Activated CD4-positive, alpha-beta T cell treated with anti-CD3 and anti-CD28 coated beads for 36 hours (primary cell): ENCODE measurements at regions not wholly inside any gene's neighbourhood (a gene's known extent, or its start where the extent isn't known, plus 50 kb on each side); places are given as distances from the start of the nearest gene placed in this dataset.
"Not testable (repeated sequence)": the region's sequence is repeated elsewhere in the genome, so short reads cannot be mapped to it uniquely, and the experiment has no call there.

Experiments
- ATAC-seq: fragments of 200-7000 bp; cut with Tn5 transposase; one replicate; pipeline ENCODE4 v1.10.0; 2021; ENCODE audit warnings: mild to moderate bottlenecking, moderate library complexity
- CTCF ChIA-PET: fragments of 350-600 bp; sonication (Branson Sonifier 250); formaldehyde crosslinking; loops from one replicate; lab custom pipeline; 2021; ENCODE audit warnings: antibody characterized with exemption; lab: Charles Lee
- POLR2A ChIA-PET: fragments of 350-600 bp; sonication (Branson Sonifier 250); formaldehyde crosslinking; loops from one replicate; lab custom pipeline; 2021; ENCODE audit warnings: antibody characterized with exemption, inconsistent platforms; lab: Charles Lee
- DNase-seq: peaks from one replicate; pipeline ENCODE4 v3.0.0-alpha.2; 2020
- H3K27ac Mint-ChIP-seq: one replicate; pipeline ENCODE4 v1.8.0; 2021; ENCODE audit warnings: mixed read lengths
- H3K27me3 Mint-ChIP-seq: one replicate; pipeline ENCODE4 v1.8.0; 2021; ENCODE audit warnings: mixed read lengths
- H3K36me3 Mint-ChIP-seq: one replicate; pipeline ENCODE4 v1.8.0; 2021; ENCODE audit warnings: low read depth, mixed read lengths
- H3K4me1 Mint-ChIP-seq: one replicate; pipeline ENCODE4 v1.8.0; 2021; ENCODE audit warnings: mixed read lengths
- H3K4me3 Mint-ChIP-seq: one replicate; pipeline ENCODE4 v1.8.0; 2021; ENCODE audit warnings: mild to moderate bottlenecking, moderate library complexity, mixed read lengths
- H3K9me3 Mint-ChIP-seq: one replicate; pipeline ENCODE4 v1.8.0; 2021; ENCODE audit warnings: low read depth, mixed read lengths
- intact Hi-C, 2 experiments: fragments of 100-400 bp; cut with DNase I in 1 of 2; cut with micrococcal nuclease in 1 of 2; formaldehyde crosslinking; loops; one replicate each; pipeline versions ENCODE4 v1.14.2 to v1.15.1; 2022 to 2024; cut with DNase I, micrococcal nuclease

DNA sequence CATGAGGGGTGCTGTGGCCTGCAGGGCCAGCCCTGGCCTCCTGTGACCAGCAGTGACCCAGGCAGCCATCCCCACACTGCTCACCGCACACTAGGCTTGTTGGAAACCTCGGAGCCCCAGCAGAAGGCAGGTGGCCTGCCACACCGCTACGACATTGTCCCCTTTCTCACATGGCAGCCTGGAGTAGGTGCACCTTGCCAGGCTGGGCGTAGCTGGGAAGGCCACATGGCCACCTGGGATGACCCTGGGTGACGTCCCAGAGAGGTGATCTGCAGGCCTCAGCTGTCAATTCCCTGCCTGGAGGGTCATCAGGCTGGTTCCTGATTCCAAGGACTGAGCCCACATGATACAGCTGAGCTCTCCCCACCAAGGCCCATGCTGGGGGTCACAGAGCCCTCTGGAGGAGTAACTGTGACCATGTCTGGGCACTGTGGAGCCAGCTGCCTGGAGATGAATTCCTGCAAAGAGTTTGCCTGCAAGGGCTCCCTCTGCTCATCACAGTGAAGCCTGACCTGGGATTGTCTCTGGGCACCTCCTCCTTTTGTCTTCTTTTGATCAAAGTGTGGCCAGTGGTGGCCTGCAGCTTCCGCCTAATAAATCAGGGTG is 119.6 kb upstream of the OTOS start:
- H3K27me3 Mint-ChIP-seq, result peaks cover 2% of the 10 kb centered on the region
- DNase-seq (no peak), ATAC-seq (no peak)
- H3K4me1 Mint-ChIP-seq, result no peaks in the 10 kb centered on the region
- no peaks in the 10 kb centered on the region for H3K36me3 Mint-ChIP-seq
- ChIA-PET CTCF (no interaction called here), POLR2A (no interaction called here)
- peaks cover 18% of the 10 kb centered on the region for H3K9me3 Mint-ChIP-seq
- intact Hi-C loops, result no loop called here
- no peak overlapping the region for H3K27ac Mint-ChIP-seq
- H3K4me3 Mint-ChIP-seq, result no peak overlapping the region

- ChIA-PET CTCF (no interaction called here), POLR2A (no interaction called here)
- ATAC-seq (no peak), DNase-seq (no peak)
- Mint-ChIP-seq H3K4me3 (no peak overlapping the region), H3K36me3 (no peaks in the 10 kb centered on the region), H3K27me3 (peaks cover 3% of the 10 kb centered on the region), H3K27ac (no peak overlapping the region), H3K4me1 (no peaks in the 10 kb centered on the region), H3K9me3 (peaks cover 20% of the 10 kb centered on the region)
- intact Hi-C loops, result no loop called here
Observed at GRCh38 chr2:240260664-240261063, 120.2 kb upstream of the OTOS start.

DNA sequence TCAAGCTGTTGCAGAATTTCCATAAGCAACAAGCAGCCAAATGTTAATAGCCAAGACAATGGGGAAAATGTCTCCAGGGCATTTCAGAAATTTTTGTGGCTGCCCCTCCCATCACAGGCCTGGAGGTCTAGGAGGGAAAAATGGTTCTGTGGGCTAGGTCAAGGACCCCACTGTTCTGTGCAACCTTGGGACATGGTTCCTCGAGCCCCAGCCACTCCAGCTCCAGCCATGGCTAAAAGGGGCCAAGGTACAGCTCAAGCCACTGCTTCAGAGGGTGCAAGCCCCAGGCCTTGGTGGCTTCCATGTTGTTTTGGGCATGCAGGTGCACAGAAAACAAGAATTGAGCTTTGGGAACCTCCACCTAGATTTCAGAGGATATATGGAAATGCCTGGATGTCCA is 122.1 kb upstream of the OTOS start:
- POLR2A ChIA-PET, H3K36me3 Mint-ChIP-seq: not testable (repeated sequence)

GRCh38 chr2:240269380-240269779 is 128.9 kb upstream of the OTOS start:
- H3K4me1 Mint-ChIP-seq, result no peaks in the 10 kb centered on the region
- ChIA-PET POLR2A (no interaction called here), CTCF (interaction anchor here (0.6 to 1.2 kb wide), 2 partner anchors 17 to 100 kb away, joined by 3 to 4 read pairs; no protein-coding TSS in a partner anchor)
- H3K4me3 Mint-ChIP-seq, result no peak overlapping the region
- peaks cover 44% of the 10 kb centered on the region for H3K27me3 Mint-ChIP-seq
- no peak overlapping the region for H3K27ac Mint-ChIP-seq
- DNase-seq (no peak), ATAC-seq (no peak)
- peaks cover 19% of the 10 kb centered on the region for H3K9me3 Mint-ChIP-seq
- H3K36me3 Mint-ChIP-seq, result no peaks in the 10 kb centered on the region
- intact Hi-C loops, result no loop called here

More for the DNA sequence above, 122.1 kb upstream of the OTOS start:
- H3K4me1 Mint-ChIP-seq, DNase-seq, H3K4me3 Mint-ChIP-seq, intact Hi-C loops, CTCF ChIA-PET, ATAC-seq, H3K27me3 Mint-ChIP-seq, H3K27ac Mint-ChIP-seq: not testable (repeated sequence)
- H3K9me3 Mint-ChIP-seq, result peaks cover 20% of the 10 kb centered on the region

DNA sequence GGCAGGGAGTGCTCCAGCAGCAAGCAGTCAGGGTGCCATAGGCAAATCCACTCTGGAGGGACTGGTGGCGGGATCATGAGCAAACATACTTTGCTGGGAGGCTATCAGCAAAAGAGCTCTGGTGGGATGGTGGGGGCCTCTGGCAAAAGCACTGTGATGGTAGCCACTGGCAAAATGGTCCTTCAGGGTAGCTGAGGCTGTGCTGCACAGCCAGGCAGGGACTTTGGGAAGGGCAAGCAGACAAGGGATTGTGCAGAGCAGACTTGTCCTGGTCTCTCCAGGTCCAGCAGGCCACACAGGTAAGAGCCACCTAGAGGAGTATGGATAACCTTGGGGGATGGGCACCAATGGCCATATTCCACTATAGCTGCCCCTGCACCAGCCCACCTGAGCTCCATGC is 129.4 kb upstream of the OTOS start:
- Mint-ChIP-seq H3K27me3 (peaks cover 50% of the 10 kb centered on the region), H3K4me1 (no peaks in the 10 kb centered on the region), H3K27ac (no peak overlapping the region), H3K9me3 (peaks cover 19% of the 10 kb centered on the region), H3K36me3 (no peaks in the 10 kb centered on the region), H3K4me3 (no peak overlapping the region)
- DNase-seq, result no peak
- CTCF ChIA-PET, result interaction anchor here (0.6 to 1.2 kb wide), 2 partner anchors 16 to 101 kb away, joined by 3 to 4 read pairs; no protein-coding TSS in a partner anchor
- POLR2A ChIA-PET, result no interaction called here
- intact Hi-C loops, result no loop called here
- no peak for ATAC-seq

DNA sequence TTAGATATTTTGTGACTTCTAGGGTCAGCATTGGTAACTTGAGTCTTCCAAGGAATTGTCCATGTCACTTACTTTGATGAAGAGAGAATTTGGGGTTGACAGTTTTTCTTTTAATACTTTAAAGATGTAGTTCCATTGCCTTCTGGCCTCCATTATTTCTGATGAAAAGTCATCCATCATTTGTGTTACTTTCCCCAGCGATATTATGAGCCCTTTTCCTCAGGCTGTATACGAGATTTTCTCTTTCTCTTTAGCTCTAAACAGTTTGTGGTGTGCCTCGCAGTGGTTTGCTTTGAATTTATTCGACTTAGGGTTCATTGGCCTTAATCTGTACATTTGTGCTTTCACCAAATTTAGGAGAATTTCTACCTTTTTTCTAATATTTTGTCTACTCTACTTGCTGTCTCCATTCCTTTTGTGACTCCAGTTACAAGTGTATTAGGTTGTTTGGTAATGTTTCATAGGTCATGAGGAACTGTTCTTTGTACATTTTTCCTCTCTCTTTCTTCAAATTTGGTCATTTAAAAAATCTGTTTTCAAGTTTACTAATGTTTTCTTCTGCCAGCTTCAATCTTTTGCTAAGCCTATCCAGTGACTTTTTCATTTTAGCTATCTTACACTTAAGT is 131.4 kb upstream of the OTOS start:
- intact Hi-C loops, result no loop called here
- ATAC-seq (no peak), DNase-seq (no peak)
- no peaks in the 10 kb centered on the region for H3K4me1 Mint-ChIP-seq
- CTCF ChIA-PET, result no interaction called here
- H3K27ac Mint-ChIP-seq, result no peak overlapping the region
- peaks cover 16% of the 10 kb centered on the region for H3K9me3 Mint-ChIP-seq
- H3K36me3 Mint-ChIP-seq, result no peaks in the 10 kb centered on the region
- POLR2A ChIA-PET, result interaction anchor here (0.6 kb wide), 1 partner anchor 39 kb away, joined by 3 read pairs; no protein-coding TSS in a partner anchor
- peaks cover 61% of the 10 kb centered on the region for H3K27me3 Mint-ChIP-seq
- no peak overlapping the region for H3K4me3 Mint-ChIP-seq

DNA sequence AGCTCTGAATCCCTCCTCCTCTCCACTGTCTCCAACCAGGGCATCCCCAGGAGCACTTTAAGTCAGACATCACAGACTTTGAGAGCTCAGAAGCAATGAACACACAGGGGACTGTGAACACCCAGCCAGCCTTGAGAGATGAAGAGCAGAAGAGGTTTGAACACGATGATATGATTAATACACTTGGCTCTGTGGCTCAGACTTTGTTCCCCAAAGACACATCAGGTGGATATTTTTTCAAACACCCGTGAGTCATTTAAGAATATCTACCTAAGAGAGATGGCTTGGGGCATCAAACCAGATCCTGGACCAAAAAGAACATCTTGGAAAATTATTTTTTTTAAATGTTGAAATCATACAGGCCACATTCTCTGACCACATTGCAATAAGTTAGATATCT is 134.9 kb upstream of the OTOS start:
- POLR2A ChIA-PET, result no interaction called here
- peaks cover 55% of the 10 kb centered on the region for H3K27me3 Mint-ChIP-seq
- no peak overlapping the region for H3K4me3 Mint-ChIP-seq
- peaks cover 16% of the 10 kb centered on the region for H3K9me3 Mint-ChIP-seq
- CTCF ChIA-PET, result interaction anchor here (0.7 kb wide), 1 partner anchor 70 kb away, joined by 6 read pairs; no protein-coding TSS in a partner anchor
- H3K27ac Mint-ChIP-seq, result no peak overlapping the region
- no peak for DNase-seq
- no peaks in the 10 kb centered on the region for H3K4me1 Mint-ChIP-seq
- H3K36me3 Mint-ChIP-seq, result no peaks in the 10 kb centered on the region
- ATAC-seq, result no peak
- intact Hi-C loops, result no loop called here

DNA sequence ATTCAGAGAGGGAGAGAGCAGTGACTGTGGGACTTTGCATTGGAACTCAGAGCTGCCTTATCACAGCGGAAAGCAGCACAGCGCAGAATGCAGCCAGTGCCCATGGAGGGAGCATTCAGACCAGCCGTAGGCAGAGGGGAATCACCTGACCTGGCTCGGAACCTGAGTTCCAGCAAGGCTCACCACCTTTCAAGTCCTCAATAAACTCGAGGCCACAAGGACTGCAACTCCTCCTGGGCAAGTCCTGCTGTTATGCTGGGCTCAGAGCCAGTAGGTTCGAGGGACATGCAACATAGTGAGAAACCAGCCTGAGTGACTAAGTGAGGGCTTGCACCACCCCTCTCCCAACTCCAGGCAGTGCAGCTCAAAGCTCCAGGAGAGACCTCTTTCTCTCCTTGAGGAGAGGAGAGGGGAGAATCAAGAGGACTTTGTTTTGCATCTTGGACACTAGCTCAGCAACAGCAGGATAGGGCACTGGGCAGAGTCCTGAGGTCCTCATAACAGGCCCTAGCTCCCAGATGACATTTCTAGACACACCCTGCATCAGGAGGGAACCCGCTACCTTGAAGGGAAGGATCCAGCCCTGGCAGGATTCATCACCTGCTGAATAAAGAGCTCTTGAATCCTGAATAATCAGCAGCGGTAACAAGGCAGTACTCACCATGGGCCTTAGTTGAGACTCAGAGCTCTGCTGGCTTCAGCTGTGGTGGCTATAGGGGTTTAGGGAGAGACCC is 136.8 kb upstream of the OTOS start:
- no peaks in the 10 kb centered on the region for H3K36me3 Mint-ChIP-seq
- intact Hi-C loops, result no loop called here
- H3K27me3 Mint-ChIP-seq, result peaks cover 55% of the 10 kb centered on the region
- no peak overlapping the region for H3K27ac Mint-ChIP-seq
- ChIA-PET POLR2A (no interaction called here), CTCF (no interaction called here)
- H3K4me1 Mint-ChIP-seq, result no peaks in the 10 kb centered on the region
- peaks cover 10% of the 10 kb centered on the region for H3K9me3 Mint-ChIP-seq
- no peak for ATAC-seq
- no peak overlapping the region for H3K4me3 Mint-ChIP-seq
- DNase-seq, result no peak

- ATAC-seq (no peak), DNase-seq (no peak)
- no peaks in the 10 kb centered on the region for H3K4me1 Mint-ChIP-seq
- ChIA-PET CTCF (no interaction called here), POLR2A (no interaction called here)
- H3K9me3 Mint-ChIP-seq, result peaks cover 5% of the 10 kb centered on the region
- no peak overlapping the region for H3K4me3 Mint-ChIP-seq
- H3K36me3 Mint-ChIP-seq, result no peaks in the 10 kb centered on the region
- intact Hi-C loops, result no loop called here
- H3K27me3 Mint-ChIP-seq, result peaks cover 52% of the 10 kb centered on the region
- no peak overlapping the region for H3K27ac Mint-ChIP-seq
Observed at GRCh38 chr2:240277807-240278522, 137.5 kb upstream of the OTOS start.

GRCh38 chr2:240278661-240279060 is 138.2 kb upstream of the OTOS start:
- intact Hi-C loops, result no loop called here
- H3K4me3 Mint-ChIP-seq, result no peak overlapping the region
- no peaks in the 10 kb centered on the region for H3K4me1 Mint-ChIP-seq
- no peak for ATAC-seq
- ChIA-PET CTCF (no interaction called here), POLR2A (no interaction called here)
- peaks cover 47% of the 10 kb centered on the region for H3K27me3 Mint-ChIP-seq
- no peak overlapping the region for H3K27ac Mint-ChIP-seq
- H3K9me3 Mint-ChIP-seq, result no peaks in the 10 kb centered on the region
- DNase-seq, result no peak
- H3K36me3 Mint-ChIP-seq, result no peaks in the 10 kb centered on the region

DNA sequence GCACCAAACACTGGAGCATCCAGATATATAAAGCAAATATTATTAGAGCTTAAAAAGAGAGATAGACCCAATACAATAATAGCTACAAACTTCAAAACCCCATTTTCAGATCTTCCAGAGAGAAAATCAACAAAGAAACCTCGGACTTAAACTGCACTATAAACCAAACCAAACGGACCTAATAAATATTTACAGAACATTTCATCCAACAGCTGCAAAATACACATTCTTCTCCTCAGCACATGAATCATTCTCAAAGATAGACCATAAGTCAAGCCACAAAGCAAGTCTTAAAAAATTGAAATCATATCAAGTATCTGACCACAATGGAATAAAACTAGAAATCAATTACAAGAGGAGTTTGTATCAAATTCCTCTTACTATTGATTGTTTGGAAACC is 140.2 kb upstream of the OTOS start:
- Mint-ChIP-seq H3K36me3 (no peaks in the 10 kb centered on the region), H3K27me3 (peaks cover 33% of the 10 kb centered on the region), H3K9me3 (no peaks in the 10 kb centered on the region), H3K4me3 (no peak overlapping the region), H3K4me1 (no peaks in the 10 kb centered on the region), H3K27ac (no peak overlapping the region)
- ChIA-PET POLR2A (interaction anchor here (0.5 kb wide), 1 partner anchor 1010 kb away, joined by 3 read pairs; no protein-coding TSS in a partner anchor), CTCF (no interaction called here)
- DNase-seq (no peak), ATAC-seq (no peak)
- intact Hi-C loops, result no loop called here
